Keratinocyte (primary cell): ENCODE measurements at regions not wholly inside any gene's neighbourhood (a gene's known extent, or its start where the extent isn't known, plus 50 kb on each side); places are given as distances from the start of the nearest gene placed in this dataset.

Experiments used
- DNase-seq: peaks from one replicate; pipeline ENCODE4 v3.0.0-alpha.2; 2011; ENCODE audit warnings: low read depth, missing footprints, low spot score
- FAIRE-seq: peaks from 2 replicates; lab custom pipeline; 2011; peaks lifted over from hg19 to GRCh38; lab: Jason Lieb, UNC
- H2AFZ ChIP-seq: 2 replicates; pipeline ENCODE4 v1.6.0; 2012; ENCODE audit warnings: low read length, control low read depth, inconsistent platforms; ENCODE audit not compliant: control insufficient read depth
- H3K27ac ChIP-seq: 2 replicates; pipeline ENCODE4 v1.5.1; 2011; ENCODE audit warnings: low read length; ENCODE audit not compliant: control insufficient read depth, insufficient read depth
- H3K27me3 ChIP-seq: 3 replicates; pipeline ENCODE4 v1.6.0; 2011; ENCODE audit warnings: low read length; ENCODE audit not compliant: control insufficient read depth, insufficient read depth; ENCODE audit errors: extremely low read depth
- H3K36me3 ChIP-seq, 2 experiments: 2 replicates in 1 of 2; 3 replicates in 1 of 2; pipeline ENCODE4 v1.5.1; 2011; ENCODE audit warnings: low read length in 2 of 2, mild to moderate bottlenecking in 1 of 2; ENCODE audit not compliant: control insufficient read depth in 2 of 2, insufficient read depth in 2 of 2; ENCODE audit errors: extremely low read depth in 1 of 2
- H3K4me1 ChIP-seq: 3 replicates; pipeline ENCODE4 v1.5.1; 2011; ENCODE audit warnings: low read length; ENCODE audit not compliant: control insufficient read depth, insufficient read depth; ENCODE audit errors: extremely low read depth
- H3K4me2 ChIP-seq: 3 replicates; pipeline ENCODE4 v1.6.0; 2011; ENCODE audit warnings: low read depth, low read length; ENCODE audit not compliant: control insufficient read depth, insufficient read depth; ENCODE audit errors: extremely low read depth
- H3K4me3 ChIP-seq, 3 experiments: fragments of 200-600 bp in 1 of 3; sonication (generic) in 1 of 3; 2 replicates in 2 of 3; 3 replicates in 1 of 3; pipeline ENCODE4 v1.5.1; 2011 to 2016; ENCODE audit warnings: low read length in 3 of 3, mild to moderate bottlenecking in 3 of 3, control low read depth in 2 of 3, inconsistent platforms in 1 of 3, low read depth in 1 of 3, mixed read lengths in 1 of 3, mixed run types in 1 of 3, moderate library complexity in 1 of 3; ENCODE audit not compliant: control insufficient read depth in 2 of 3, insufficient read depth in 2 of 3; ENCODE audit errors: extremely low read depth in 1 of 3
- H3K79me2 ChIP-seq: 2 replicates; pipeline ENCODE4 v1.6.0; 2012; ENCODE audit warnings: low read length; ENCODE audit not compliant: control insufficient read depth, insufficient read depth
- H3K9ac ChIP-seq: 3 replicates; pipeline ENCODE4 v1.6.0; 2011; ENCODE audit warnings: low read length; ENCODE audit not compliant: control insufficient read depth, insufficient read depth; ENCODE audit errors: extremely low read depth
- H3K9me1 ChIP-seq: 3 replicates; pipeline ENCODE4 v1.6.0; 2011; ENCODE audit warnings: low read length; ENCODE audit not compliant: control insufficient read depth, insufficient read depth; ENCODE audit errors: extremely low read depth
- H3K9me3 ChIP-seq: 2 replicates; pipeline ENCODE4 v1.5.1; 2012; ENCODE audit warnings: low read depth, low read length; ENCODE audit not compliant: control insufficient read depth
- H4K20me1 ChIP-seq: 3 replicates; pipeline ENCODE4 v1.6.0; 2011; ENCODE audit warnings: low read length; ENCODE audit not compliant: control insufficient read depth, insufficient read depth; ENCODE audit errors: extremely low read depth
- EZH2 ChIP-seq: IDR thresholded peaks from one replicate; pipeline ENCODE4 v1.6.1; 2012; ENCODE audit warnings: inconsistent platforms, mild to moderate bottlenecking, low read length, moderate library complexity
- dilution Hi-C: fragments of 300-500 bp; cut with MboI; formaldehyde crosslinking; loops from one replicate; pipeline ENCODE4 v1.7.0; 2020; ENCODE audit warnings: low sequenced_read_pairs; ENCODE audit not compliant: extremely low pct_ligation_motif_present
- TF ChIP-seq, protein P1 (sequence below), 3 experiments: IDR thresholded peaks in 1 of 3; conservative IDR thresholded peaks in 1 of 3; optimal IDR thresholded peaks in 1 of 3; 2 replicates in 2 of 3; 3 replicates in 1 of 3; pipeline versions ENCODE3 to v1.5.1; 2011; ENCODE audit warnings: low read length in 3 of 3, mild to moderate bottlenecking in 3 of 3, moderate library complexity in 2 of 3, control low read depth in 1 of 3, inconsistent platforms in 1 of 3; ENCODE audit not compliant: insufficient read depth in 2 of 3; ENCODE audit errors: extremely low read depth in 1 of 3

DNA sequence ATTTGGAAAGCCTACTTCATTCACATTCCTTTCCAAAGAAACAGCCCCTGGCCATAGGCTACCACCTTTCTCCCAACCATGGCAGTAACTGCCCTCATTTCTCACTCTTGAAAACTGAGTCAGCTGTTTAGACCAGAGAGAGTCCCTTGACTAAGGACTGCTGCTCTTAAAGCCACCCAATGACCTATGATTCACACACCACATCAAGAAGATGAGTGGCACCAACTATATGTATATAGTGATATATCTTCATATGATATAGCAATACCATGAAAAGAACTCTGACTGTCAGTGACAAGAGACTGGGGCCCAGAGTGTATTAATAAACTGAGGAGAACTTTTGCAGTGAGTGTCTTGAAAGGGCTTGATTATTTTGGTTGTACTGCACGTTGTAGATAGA, 404.5 kb upstream of the ASIC2 start:
- Histone ChIP-seq H3K36me3 (no peaks in the 10 kb centered on the region), H3K9ac (no peak overlapping the region), H3K4me1 (no peaks in the 10 kb centered on the region), H3K27ac (no peak overlapping the region), H3K9me1 (no peaks in the 10 kb centered on the region), H4K20me1 (no peaks in the 10 kb centered on the region), H3K4me2 (no peak overlapping the region), H2AFZ (no peak overlapping the region), H3K27me3 (no peaks in the 10 kb centered on the region), H3K79me2 (no peaks in the 10 kb centered on the region), H3K9me3 (no peaks in the 10 kb centered on the region), H3K4me3 (no peak overlapping the region)
- FAIRE-seq (no peak), DNase-seq (no peak)
- dilution Hi-C loops: no loop called here
- no peak for TF ChIP-seq EZH2

DNA sequence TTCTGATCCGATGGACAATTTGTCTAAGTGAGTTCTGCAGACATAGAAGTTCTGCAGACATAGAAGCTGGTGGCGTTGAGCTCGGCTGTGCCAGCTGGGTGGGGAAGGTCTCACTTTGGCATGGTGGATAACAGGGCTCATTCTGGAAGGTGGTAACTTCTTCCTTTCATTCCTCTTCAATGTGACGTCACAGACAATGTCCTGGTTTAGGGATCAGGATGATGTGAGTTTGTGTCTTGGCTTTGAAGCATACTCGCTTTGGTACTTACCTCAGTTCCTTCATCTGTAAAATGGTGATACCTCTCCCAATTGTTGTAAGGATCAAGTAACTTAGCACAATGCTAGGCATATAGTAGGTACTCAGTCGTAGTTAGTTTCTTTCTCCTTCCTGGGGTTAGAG, 408.8 kb upstream of the ASIC2 start:
- Histone ChIP-seq H3K36me3 (no peaks in the 10 kb centered on the region), H3K4me3 (no peak overlapping the region), H3K9ac (no peak overlapping the region), H3K27me3 (no peaks in the 10 kb centered on the region), H3K9me1 (no peaks in the 10 kb centered on the region), H2AFZ (no peak overlapping the region), H4K20me1 (no peaks in the 10 kb centered on the region), H3K27ac (no peak overlapping the region), H3K9me3 (no peaks in the 10 kb centered on the region), H3K79me2 (no peaks in the 10 kb centered on the region), H3K4me1 (no peaks in the 10 kb centered on the region), H3K4me2 (no peak overlapping the region)
- dilution Hi-C loops: no loop called here
- no peak for FAIRE-seq
- DNase-seq: no peak
- TF ChIP-seq, protein P1, sequence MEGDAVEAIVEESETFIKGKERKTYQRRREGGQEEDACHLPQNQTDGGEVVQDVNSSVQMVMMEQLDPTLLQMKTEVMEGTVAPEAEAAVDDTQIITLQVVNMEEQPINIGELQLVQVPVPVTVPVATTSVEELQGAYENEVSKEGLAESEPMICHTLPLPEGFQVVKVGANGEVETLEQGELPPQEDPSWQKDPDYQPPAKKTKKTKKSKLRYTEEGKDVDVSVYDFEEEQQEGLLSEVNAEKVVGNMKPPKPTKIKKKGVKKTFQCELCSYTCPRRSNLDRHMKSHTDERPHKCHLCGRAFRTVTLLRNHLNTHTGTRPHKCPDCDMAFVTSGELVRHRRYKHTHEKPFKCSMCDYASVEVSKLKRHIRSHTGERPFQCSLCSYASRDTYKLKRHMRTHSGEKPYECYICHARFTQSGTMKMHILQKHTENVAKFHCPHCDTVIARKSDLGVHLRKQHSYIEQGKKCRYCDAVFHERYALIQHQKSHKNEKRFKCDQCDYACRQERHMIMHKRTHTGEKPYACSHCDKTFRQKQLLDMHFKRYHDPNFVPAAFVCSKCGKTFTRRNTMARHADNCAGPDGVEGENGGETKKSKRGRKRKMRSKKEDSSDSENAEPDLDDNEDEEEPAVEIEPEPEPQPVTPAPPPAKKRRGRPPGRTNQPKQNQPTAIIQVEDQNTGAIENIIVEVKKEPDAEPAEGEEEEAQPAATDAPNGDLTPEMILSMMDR (optimal IDR thresholded peaks at IDR 0.05 in 1 of 3, IDR thresholded peaks at IDR 0.05 in 1 of 3, conservative IDR thresholded peaks at IDR 0.05 in 1 of 3; ENCODE audit: extremely low read depth in 1 of 3, insufficient read depth in 2 of 3, low read length in 3 of 3): no peak
- TF ChIP-seq EZH2: no peak

DNA sequence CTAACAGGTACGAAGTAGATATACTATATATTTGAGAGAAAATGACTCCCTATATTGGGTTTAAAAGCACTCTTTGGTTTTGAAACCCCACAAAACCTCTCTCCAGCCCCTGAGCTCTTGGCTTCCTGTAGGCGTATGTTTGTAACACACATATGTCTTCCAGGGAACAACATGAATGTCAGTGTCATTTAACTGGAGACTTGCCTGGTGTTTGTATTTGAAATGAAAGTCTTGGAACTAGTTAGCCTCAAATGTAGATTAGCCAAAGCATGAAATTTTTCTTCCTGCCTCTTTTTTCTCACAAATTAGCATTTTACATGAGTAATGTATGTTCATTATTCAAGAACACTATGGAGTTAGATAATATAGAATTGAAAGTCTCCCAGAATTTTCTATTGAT, 411.8 kb upstream of the ASIC2 start:
- no peaks in the 10 kb centered on the region for H3K79me2 ChIP-seq
- H3K4me1 ChIP-seq: no peaks in the 10 kb centered on the region
- DNase-seq (no peak), FAIRE-seq (no peak)
- dilution Hi-C loops: no loop called here
- no peak overlapping the region for H3K27ac ChIP-seq
- no peak overlapping the region for H3K9ac ChIP-seq
- H3K27me3 ChIP-seq: no peaks in the 10 kb centered on the region
- no peaks in the 10 kb centered on the region for H3K9me3 ChIP-seq
- no peaks in the 10 kb centered on the region for H4K20me1 ChIP-seq
- H3K36me3 ChIP-seq: no peaks in the 10 kb centered on the region
- no peak overlapping the region for H2AFZ ChIP-seq
- H3K4me3 ChIP-seq: no peak overlapping the region
- H3K4me2 ChIP-seq: no peak overlapping the region
- H3K9me1 ChIP-seq: no peaks in the 10 kb centered on the region
- TF ChIP-seq, protein P1 (optimal IDR thresholded peaks at IDR 0.05 in 1 of 3, IDR thresholded peaks at IDR 0.05 in 1 of 3, conservative IDR thresholded peaks at IDR 0.05 in 1 of 3; ENCODE audit: extremely low read depth in 1 of 3, insufficient read depth in 2 of 3, low read length in 3 of 3): no peak
- no peak for TF ChIP-seq EZH2
